SK-N-MC (cell line): ENCODE measurements at regions not wholly inside any gene's neighbourhood (a gene's known extent, or its start where the extent isn't known, plus 50 kb on each side); places are given as distances from the start of the nearest gene placed in this dataset.

Experiments
- DNase-seq: peaks from one replicate; pipeline ENCODE4 v3.0.0-alpha.2; 2011; ENCODE audit warnings: low read depth, low spot score
- H3K27ac ChIP-seq: fragments of 200-600 bp; sonication (generic); 2 replicates; pipeline ENCODE4 v1.5.1; 2016; ENCODE audit warnings: mixed run types
- H3K36me3 ChIP-seq: fragments of 200-600 bp; sonication (generic); 2 replicates; pipeline ENCODE4 v1.6.1; 2017; ENCODE audit warnings: antibody characterized with exemption, low read length, mixed read lengths; ENCODE audit not compliant: insufficient read depth
- H3K4me3 ChIP-seq: fragments of 200-600 bp; sonication (generic); 2 replicates; pipeline ENCODE4 v1.5.1; 2016
- H3K9ac ChIP-seq: fragments of 200-600 bp; sonication (generic); 2 replicates; pipeline ENCODE4 v1.8.0; 2017; ENCODE audit warnings: mixed run types, mixed read lengths; ENCODE audit not compliant: insufficient read length
- H3K9me3 ChIP-seq: fragments of 200-600 bp; sonication (generic); 2 replicates; pipeline ENCODE4 v1.6.1; 2017; ENCODE audit warnings: low read depth, mild to moderate bottlenecking, antibody characterized with exemption, low read length, moderate library complexity, mixed read lengths
- EZH2 ChIP-seq: fragments of 200-600 bp; sonication (generic); IDR thresholded peaks from one replicate; pipeline ENCODE4 v1.6.1; 2017; ENCODE audit warnings: antibody characterized with exemption
- FOXP2 ChIP-seq: optimal IDR thresholded peaks from 2 replicates; pipeline ENCODE3; 2011; ENCODE audit warnings: mild to moderate bottlenecking, moderate library complexity; ENCODE audit not compliant: insufficient read depth; ENCODE audit errors: extremely low read length, control extremely low read depth
- POLR2AphosphoS5 ChIP-seq: IDR thresholded peaks from 2 replicates; pipeline ENCODE4 v1.6.1; 2012; ENCODE audit warnings: mild to moderate bottlenecking, low read depth, low read length, borderline replicate concordance

DNA sequence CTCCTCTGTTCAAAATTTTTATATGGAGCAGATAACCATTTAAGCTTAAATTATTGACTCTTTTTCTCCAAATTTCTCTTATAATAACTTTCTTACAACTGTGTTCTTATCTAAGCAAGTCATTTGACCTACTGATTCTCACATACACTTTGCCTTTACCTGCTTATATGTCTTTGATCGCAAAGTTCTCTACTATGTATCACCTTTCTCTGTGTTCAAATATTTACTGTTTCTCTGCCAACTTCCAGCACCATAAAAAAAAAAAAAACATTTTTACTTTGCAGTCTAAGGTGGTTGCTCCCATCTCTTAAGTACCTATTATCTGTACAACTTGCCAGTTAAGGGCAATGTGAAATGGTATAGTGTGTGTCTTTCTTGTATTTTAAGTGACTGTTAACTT, 100.8 kb upstream of the DPH6 start:
- Histone ChIP-seq H3K27ac (no peak overlapping the region), H3K9me3 (no peaks in the 10 kb centered on the region), H3K9ac (no peak overlapping the region), H3K36me3 (no peaks in the 10 kb centered on the region), H3K4me3 (no peak overlapping the region)
- TF ChIP-seq EZH2 (no peak), FOXP2 (no peak), POLR2AphosphoS5 (no peak)
- DNase-seq, result no peak

DNA sequence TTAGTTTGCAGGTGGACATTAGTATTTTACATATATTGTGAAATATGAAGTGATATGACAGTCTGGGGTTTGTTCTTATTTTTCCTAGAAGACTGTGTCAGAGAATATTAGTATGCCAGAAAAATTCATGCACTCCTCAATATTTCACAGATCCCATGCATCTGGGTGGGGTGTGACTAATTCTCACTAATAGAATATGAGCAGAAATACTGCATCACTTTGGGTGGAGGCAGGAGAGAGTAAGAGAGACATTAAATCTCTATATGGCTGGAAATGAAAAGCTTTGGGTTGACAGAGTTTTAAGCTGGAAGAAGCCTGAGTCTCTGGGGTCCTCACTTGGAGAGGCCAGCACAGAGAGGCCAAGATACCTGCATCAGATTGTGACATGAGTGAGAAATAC, 101.3 kb upstream of the DPH6 start:
- no peak overlapping the region for H3K9ac ChIP-seq
- TF ChIP-seq POLR2AphosphoS5 (no peak), EZH2 (no peak), FOXP2 (no peak)
- no peaks in the 10 kb centered on the region for H3K9me3 ChIP-seq
- no peak overlapping the region for H3K4me3 ChIP-seq
- DNase-seq, result no peak
- H3K27ac ChIP-seq, result no peak overlapping the region
- H3K36me3 ChIP-seq, result no peaks in the 10 kb centered on the region

DNA sequence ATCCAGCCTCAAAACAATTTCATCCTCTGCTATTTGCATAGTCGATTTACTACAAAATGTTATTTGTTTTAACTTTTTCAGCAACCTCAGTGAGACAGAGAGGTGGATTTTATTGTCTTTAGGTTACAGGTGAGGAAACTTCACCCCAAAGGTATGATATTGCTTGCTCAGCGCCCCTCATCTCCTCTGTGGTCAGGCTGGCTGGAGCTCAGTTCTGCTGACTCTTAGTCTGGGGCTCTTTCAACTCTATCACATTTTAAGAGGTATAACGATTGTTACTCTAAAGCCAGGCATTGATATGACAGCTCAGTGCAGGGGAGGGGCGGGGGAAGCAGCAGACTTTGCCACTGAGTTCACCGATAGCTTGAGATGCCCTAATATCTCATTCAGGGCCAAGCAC, 103.0 kb upstream of the DPH6 start:
- Histone ChIP-seq H3K36me3 (no peaks in the 10 kb centered on the region), H3K9me3 (no peaks in the 10 kb centered on the region), H3K27ac (no peak overlapping the region), H3K4me3 (no peak overlapping the region), H3K9ac (no peak overlapping the region)
- no peak for DNase-seq
- no peak for TF ChIP-seq EZH2
- no peak for TF ChIP-seq POLR2AphosphoS5
- no peak for TF ChIP-seq FOXP2

- Histone ChIP-seq H3K36me3 (no peaks in the 10 kb centered on the region), H3K9ac (no peak overlapping the region), H3K4me3 (no peak overlapping the region), H3K27ac (no peak overlapping the region), H3K9me3 (no peaks in the 10 kb centered on the region)
- DNase-seq, result no peak
- TF ChIP-seq POLR2AphosphoS5 (no peak), FOXP2 (no peak), EZH2 (no peak)
Measured at GRCh38 chr15:35649575-35649974, 103.6 kb upstream of the DPH6 start.

- H3K27ac ChIP-seq, result no peak overlapping the region
- H3K9ac ChIP-seq, result no peak overlapping the region
- TF ChIP-seq FOXP2, result no peak
- DNase-seq, result no peak
- no peaks in the 10 kb centered on the region for H3K9me3 ChIP-seq
- no peak overlapping the region for H3K4me3 ChIP-seq
- H3K36me3 ChIP-seq, result no peaks in the 10 kb centered on the region
Measured at GRCh38 chr15:35654332-35654731, 108.4 kb upstream of the DPH6 start.

GRCh38 chr15:35657679-35658311, 111.8 kb upstream of the DPH6 start:
- H3K27ac ChIP-seq, result no peak overlapping the region
- H3K9ac ChIP-seq, result no peak overlapping the region
- TF ChIP-seq POLR2AphosphoS5 (no peak), FOXP2 (no peak), EZH2 (no peak)
- H3K4me3 ChIP-seq, result no peak overlapping the region
- H3K36me3 ChIP-seq, result no peaks in the 10 kb centered on the region
- no peaks in the 10 kb centered on the region for H3K9me3 ChIP-seq
- no peak for DNase-seq

DNA sequence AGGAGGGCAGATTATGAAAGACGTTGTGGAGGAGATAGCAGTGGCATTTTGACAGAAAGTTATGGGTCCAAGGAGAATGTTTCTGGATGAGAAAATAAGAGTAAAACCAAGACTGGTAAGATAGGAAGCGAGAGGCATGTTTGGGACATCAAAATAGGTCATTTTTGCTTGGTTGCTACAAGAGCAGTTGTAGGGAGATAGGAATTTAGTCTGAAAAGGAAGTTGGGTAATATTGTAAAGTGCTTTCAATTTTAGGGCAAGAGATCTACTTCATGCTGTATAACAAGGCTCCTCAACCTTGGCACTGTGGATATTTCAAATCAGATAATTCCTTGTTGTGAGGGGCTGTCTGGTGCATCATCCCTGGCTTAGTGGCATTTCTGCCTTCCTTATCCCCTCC, 118.0 kb upstream of the DPH6 start:
- H3K36me3 ChIP-seq, result no peaks in the 10 kb centered on the region
- DNase-seq, result no peak
- TF ChIP-seq EZH2 (no peak), FOXP2 (no peak), POLR2AphosphoS5 (no peak)

DNA sequence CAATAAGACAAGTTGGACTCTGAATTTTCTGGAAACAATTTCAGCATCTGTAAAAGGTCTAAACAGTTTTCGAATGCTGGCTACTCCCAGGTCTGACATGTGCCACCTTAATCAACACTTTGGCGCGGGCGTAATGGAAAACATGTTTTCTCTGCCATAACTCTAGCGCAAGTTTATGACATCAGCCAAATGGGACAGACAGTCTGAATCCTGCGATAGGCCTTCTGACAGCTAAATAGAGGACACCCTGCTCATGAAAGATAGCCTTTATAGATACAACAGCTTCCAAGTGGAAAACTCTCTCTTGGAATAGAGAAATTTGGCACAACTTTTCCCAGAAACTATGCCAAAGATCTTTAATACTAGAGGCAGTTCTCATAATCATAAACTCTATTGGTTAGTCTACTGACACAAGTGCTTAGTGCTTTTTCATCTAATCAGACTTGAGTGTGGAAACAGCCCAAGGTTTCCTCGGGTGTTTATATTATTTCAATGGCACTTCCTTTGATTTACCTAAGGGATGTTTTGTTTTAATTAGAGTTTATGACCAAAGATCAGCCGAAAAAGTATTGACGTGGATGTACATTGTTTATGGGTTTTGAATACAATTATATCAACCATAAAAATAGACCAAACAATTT, 120.1 kb upstream of the DPH6 start:
- no peak overlapping the region for H3K4me3 ChIP-seq
- H3K36me3 ChIP-seq, result no peaks in the 10 kb centered on the region
- no peak for TF ChIP-seq EZH2
- TF ChIP-seq FOXP2, result no peak
- no peaks in the 10 kb centered on the region for H3K9me3 ChIP-seq
- H3K27ac ChIP-seq, result no peak overlapping the region
- no peak overlapping the region for H3K9ac ChIP-seq
- no peak for DNase-seq

More for the DNA sequence above, 118.0 kb upstream of the DPH6 start:
- Histone ChIP-seq H3K27ac (no peak overlapping the region), H3K9ac (no peak overlapping the region), H3K9me3 (no peaks in the 10 kb centered on the region), H3K4me3 (no peak overlapping the region)

DNA sequence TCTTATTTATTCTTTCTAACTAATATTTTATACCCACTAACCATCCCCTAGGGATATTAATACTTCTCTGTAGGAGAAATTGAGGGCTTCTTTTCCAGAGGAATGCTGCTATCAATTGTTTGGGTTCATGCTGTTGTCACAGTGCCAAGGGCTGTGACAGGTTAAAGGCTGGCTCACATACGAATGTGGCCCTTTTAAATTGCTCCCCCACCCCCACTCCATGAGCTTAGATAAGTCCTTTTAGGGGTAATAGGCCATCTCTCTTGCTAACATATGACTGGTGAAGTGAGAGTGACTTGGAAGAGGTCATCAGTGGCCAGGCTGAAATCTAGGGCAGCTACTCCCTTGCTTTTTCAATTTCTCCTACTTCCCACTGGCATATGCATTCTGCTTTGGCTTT, 121.9 kb upstream of the DPH6 start:
- Histone ChIP-seq H3K9ac (no peak overlapping the region), H3K36me3 (no peaks in the 10 kb centered on the region), H3K9me3 (no peaks in the 10 kb centered on the region), H3K27ac (no peak overlapping the region), H3K4me3 (no peak overlapping the region)
- DNase-seq, result no peak
- no peak for TF ChIP-seq POLR2AphosphoS5
- TF ChIP-seq FOXP2, result no peak
- TF ChIP-seq EZH2, result no peak
